Astrocyte of the hippocampus (primary cell): ENCODE measurements at regions not wholly inside any gene's neighbourhood (a gene's known extent, or its start where the extent isn't known, plus 50 kb on each side); places are given as distances from the start of the nearest gene placed in this dataset.
"Not testable (repeated sequence)": the region's sequence is repeated elsewhere in the genome, so short reads cannot be mapped to it uniquely, and the experiment has no call there.

Experiments used
- DNase-seq: peaks from one replicate; pipeline ENCODE4 v3.0.0; 2011; ENCODE audit warnings: low read depth, low spot score

- no peak for DNase-seq
These were observed 568.8 kb upstream of the C16orf82 start for GRCh38 chr16:26497896-26498295.

DNA sequence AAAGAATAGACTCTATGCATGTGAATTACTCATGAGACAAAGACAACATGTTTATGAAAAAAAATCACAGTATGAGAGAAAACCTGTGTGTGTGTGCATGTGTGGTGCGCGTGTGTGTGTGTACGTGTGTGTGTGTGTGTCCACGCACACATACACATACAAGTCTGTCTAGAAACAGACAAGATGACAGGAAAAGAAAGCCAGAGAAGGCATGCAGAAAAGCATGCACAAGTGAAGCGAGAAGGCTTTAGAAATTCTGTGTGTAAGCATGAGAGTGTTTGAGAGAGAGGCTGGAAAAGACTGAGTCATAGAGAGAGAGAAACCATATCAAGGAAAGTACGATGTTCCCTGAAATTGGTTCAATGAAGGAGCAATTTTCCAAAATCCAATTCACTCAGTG is 566.4 kb upstream of the C16orf82 start:
- no peak for DNase-seq

DNA sequence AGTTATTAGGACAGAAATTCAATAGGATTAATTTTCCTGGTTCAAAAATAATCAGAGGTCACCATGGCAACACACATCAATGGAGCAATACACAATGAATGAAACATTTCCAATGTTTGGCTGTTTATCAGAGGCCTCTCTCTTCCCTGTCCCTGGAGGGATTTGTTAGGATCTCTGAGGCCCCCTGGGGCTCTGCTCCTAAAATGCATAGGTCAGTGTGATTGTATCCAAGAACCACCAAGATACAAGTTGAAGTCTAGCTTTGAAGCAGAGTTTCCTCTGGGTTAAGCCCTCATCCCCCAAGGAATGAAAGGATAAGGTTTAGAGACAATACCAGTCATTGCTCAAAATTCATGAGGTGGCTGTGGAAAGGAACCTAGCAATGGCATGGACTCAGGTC is 561.2 kb upstream of the C16orf82 start:
- DNase-seq: no peak

DNA sequence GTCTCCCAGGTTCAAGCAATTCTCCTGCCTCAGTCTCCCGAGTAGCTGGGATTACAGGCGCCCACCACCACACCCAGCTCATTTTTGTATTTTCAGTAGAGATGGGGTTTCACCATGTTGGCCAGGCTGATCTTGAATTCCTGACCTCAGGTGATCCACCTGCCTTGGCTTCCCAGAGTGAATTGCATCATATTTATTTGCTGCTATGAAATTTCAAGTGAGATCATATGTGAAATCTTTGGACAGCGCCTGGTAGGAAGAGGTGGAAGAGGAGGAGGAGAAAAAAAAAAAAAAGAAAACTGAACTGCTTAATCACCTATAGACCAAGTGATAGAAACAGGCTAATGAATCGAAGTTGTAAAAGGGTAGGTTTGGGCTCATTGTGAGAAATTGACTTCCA is 557.8 kb upstream of the C16orf82 start:
- not testable (repeated sequence) for DNase-seq

DNA sequence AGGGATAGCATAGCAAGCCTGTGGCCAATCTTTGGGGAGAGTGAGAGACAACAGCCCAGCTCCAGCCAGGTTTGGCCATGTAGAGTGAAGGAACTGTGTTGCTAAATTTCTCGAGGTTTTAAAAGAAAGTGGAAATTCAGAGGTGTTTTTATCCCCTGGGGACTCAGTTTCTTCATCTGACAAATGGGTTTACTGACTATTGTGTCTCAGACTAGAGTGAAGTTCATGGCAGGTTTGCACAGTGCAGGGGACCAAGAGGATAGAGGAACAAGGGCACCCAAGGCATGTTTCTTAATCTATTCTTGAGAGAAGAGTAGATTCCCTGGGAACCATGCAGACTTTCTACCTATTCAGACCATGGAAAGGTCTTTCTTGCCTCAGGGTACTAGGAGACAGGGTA is 555.8 kb upstream of the C16orf82 start:
- no peak for DNase-seq

- no peak for DNase-seq
These were observed 555.3 kb upstream of the C16orf82 start for GRCh38 chr16:26511463-26511862.

GRCh38 chr16:26521626-26522025 is 545.1 kb upstream of the C16orf82 start:
- DNase-seq: no peak

DNA sequence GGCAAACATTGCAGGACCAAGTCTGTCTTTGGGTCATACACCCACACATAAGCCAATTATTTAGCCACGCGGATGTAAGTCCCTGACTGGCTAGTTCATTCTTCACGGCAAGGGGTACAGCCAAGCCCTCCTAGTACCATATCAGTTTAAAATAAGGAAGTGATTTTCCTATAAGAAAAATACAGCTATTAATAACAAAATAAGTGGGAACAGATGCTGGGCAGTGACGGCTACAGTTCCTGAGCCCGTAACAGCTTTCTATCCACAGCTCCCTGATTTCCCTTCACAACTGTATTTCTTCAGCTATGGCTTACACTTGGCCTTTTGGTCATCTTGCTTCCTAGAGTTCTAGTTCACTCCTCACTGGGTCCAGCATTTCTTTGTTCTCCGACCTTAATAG is 542.4 kb upstream of the C16orf82 start:
- no peak for DNase-seq

DNA sequence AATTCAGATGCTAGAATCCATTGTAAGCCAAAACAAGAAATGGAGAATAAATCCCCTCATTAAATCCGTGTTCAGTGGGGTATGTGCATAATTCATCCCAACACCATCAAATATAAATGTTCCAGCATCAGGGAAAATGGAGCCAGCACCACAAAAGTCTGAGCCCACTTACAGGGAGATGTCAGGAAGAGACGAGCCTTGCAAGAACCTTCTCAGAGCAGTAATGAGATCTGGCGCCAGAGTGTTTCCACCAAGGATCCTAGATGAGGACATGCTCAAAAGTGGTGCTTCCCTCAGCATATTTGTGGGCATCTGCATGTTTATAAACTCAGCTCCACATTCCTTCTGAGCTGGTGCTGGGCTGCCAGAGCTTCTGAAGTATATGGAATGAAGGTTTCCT is 541.9 kb upstream of the C16orf82 start:
- DNase-seq: no peak

- DNase-seq: no peak
These were observed 540.9 kb upstream of the C16orf82 start for GRCh38 chr16:26525856-26526255.

GRCh38 chr16:26526633-26527032 is 540.1 kb upstream of the C16orf82 start:
- DNase-seq: no peak

DNA sequence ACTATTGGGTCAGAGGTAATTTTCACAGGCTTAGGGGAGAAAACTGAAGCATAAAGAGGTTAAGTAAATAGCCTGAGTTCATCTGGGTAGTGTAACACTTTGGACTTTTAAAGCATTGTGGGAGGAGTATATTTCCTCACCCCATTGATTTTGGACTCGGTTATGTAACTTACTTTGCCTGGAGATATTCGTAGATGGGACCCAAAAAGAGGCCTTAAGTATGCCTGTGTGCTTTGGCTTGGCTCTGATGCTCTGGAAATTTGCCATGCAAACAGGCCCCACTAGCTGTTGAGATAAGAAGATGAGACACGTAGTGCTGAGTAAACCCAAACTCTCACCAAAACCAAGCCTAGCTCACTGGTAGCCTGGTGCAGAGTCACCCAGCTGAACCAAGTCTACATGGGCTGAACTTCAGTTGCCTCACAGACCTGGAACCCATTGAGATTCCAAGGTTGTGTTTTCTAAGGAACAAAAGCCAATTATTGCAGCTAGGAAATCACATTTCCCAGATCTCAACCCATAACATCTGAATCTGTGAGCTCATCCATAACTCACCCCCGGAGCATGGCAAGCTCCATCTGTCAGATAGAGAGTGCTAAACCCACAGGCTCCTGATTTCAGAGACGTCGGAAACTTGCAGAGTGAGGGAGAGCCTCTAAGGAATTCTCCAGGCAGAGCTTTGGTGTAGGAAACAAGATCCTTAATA is 536.0 kb upstream of the C16orf82 start:
- no peak for DNase-seq

GRCh38 chr16:26531290-26531730 is 535.4 kb upstream of the C16orf82 start:
- DNase-seq: no peak

GRCh38 chr16:26532456-26532855 is 534.3 kb upstream of the C16orf82 start:
- no peak for DNase-seq

GRCh38 chr16:26542198-26542597 is 524.5 kb upstream of the C16orf82 start:
- DNase-seq: no peak

DNA sequence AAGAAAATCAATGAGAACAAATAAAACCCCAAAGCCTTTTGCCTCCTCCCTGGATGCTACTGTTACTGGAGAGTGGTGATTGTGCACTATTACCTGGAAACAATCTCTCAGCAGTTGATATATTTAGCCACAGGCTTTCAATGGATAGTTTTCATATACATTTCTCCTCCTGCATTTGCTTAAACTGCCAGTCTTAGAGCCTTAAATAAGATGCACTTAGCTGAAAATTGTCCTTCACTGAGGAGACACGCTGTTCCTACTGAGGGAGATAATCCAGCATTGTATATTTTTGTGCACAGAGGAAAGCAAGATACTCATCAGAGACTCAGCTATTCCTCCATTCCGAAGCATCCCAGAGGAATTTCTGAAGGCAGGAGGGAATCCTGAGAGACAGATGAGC is 520.2 kb upstream of the C16orf82 start:
- DNase-seq: no peak

GRCh38 chr16:26547681-26548080 is 519.0 kb upstream of the C16orf82 start:
- no peak for DNase-seq

DNA sequence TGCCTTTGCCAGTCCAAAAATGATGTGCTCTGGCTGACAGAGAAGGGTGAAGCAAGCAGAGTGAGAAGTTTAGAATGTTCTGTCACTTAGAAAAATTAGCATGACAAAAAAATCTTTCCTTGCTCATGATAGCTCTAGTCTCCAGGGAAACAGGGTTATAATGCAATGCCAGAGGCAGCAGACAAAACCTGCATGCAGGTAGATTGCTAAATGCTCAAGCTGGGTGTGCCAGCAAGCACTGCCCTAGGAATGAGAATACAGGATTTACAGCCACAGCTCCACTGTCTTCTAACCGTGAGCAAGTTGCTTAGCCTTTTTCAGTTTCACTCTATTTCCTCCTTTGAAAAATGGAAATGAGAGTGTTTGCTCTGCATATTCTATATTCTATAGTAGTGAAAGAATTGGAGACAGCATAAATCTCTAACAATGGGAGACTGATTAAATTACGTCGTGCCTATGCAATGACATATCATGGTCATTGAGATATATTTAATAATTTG is 516.6 kb upstream of the C16orf82 start:
- no peak for DNase-seq

DNA sequence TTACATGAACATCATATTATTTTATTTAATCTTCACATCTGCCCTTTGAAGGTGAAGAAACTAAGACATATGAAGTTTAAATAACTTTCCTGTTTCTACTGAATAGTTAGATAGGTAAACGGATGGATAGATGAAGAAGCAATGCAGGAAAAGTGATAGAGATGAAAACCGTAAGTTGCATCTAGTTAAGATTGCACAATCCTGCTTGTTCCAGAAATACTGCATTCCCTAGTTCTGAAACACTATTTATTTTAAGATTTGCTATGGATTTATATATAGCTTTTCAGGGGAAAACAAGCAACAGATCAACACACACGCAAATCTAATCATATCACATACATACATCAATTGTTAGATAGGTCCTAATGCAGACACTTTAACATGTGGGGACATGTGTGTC is 512.7 kb upstream of the C16orf82 start:
- DNase-seq: no peak

DNA sequence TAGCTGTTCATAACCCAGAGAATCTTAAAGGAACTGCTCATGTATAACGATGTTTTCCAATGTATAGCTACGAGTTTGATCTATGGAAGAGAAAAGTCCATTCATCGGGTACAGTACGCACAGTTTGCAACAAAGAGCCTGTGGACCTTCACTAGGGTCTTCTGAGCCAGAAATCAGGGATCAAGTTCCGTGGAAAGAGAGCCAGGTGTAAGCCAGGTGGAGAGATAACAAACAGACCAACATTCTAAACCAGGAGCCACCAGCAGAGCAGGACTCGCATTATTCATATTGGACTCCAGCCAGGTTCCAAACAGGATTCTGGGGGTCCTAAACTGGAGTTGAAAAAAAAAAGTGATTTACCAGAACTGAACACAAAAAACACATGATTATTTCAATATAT is 505.4 kb upstream of the C16orf82 start:
- DNase-seq: no peak

GRCh38 chr16:26563018-26563417 is 503.7 kb upstream of the C16orf82 start:
- no peak for DNase-seq

DNA sequence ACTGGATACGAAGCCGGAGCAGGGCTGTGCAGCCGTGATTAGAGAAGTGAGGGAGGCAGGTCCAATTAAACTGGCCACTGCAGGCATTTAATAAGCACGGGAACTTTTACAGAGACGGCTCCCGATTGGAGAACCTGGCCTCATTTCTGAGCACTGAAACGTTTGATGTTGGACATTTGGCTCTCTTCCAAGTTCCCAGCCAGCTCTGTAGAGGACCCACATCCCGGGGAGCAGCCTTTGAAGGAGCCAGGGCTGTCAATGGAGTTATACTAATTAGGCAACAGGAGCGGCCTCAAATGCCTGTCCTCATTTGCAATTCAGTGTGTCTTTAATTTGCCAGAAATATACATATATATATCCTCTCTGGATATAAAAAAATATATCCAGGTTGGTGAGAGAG is 499.4 kb upstream of the C16orf82 start:
- no peak for DNase-seq

DNA sequence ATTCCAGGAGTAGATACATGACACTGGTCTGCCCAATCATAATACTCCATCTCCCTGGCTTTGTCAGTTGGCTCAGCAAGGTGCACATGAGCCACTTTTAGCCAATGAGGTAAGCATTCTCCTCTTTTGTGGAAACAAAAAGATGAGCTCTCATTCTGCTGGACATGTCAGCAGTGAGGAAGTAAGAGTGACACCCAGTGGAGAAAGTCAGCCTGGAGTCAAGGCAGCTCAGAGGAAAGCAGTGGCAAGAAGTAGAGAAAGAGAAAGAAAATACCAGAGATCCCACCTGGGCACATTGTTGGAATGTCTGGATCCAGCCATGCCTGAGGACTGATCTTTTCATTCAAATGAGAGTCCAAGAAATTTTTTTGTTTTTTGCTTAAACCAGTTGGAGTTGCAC is 496.9 kb upstream of the C16orf82 start:
- no peak for DNase-seq

- DNase-seq: no peak
These were observed 488.0 kb upstream of the C16orf82 start for GRCh38 chr16:26578748-26579147.
